Neural progenitor cell (in vitro differentiated cells): ENCODE measurements at regions not wholly inside any gene's neighbourhood (a gene's known extent, or its start where the extent isn't known, plus 50 kb on each side); places are given as distances from the start of the nearest gene placed in this dataset.
A peak's percentile ranks its signal among the peaks of the same experiment; 100 is the strongest.

ENCODE experiments used
- EZH2 ChIP-seq: fragments of 200-600 bp; sonication (generic); IDR thresholded peaks from 2 replicates; pipeline ENCODE4 v1.6.1; 2017; ENCODE audit warnings: antibody characterized with exemption, mild to moderate bottlenecking, moderate library complexity
- TF ChIP-seq, protein P1 (sequence below): fragments of 200-600 bp; sonication (generic); IDR thresholded peaks from 2 replicates; pipeline ENCODE4 v1.5.1; 2017; ENCODE audit warnings: antibody characterized with exemption, mild to moderate bottlenecking

GRCh38 chr4:10889819-10890218 lies 205.3 kb upstream of the CLNK start:
- TF ChIP-seq EZH2, result no peak
- TF ChIP-seq, protein P1, sequence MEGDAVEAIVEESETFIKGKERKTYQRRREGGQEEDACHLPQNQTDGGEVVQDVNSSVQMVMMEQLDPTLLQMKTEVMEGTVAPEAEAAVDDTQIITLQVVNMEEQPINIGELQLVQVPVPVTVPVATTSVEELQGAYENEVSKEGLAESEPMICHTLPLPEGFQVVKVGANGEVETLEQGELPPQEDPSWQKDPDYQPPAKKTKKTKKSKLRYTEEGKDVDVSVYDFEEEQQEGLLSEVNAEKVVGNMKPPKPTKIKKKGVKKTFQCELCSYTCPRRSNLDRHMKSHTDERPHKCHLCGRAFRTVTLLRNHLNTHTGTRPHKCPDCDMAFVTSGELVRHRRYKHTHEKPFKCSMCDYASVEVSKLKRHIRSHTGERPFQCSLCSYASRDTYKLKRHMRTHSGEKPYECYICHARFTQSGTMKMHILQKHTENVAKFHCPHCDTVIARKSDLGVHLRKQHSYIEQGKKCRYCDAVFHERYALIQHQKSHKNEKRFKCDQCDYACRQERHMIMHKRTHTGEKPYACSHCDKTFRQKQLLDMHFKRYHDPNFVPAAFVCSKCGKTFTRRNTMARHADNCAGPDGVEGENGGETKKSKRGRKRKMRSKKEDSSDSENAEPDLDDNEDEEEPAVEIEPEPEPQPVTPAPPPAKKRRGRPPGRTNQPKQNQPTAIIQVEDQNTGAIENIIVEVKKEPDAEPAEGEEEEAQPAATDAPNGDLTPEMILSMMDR, result peak; percentile 16
